ENCODE measurements at regions not wholly inside any gene's neighbourhood (a gene's known extent, or its start where the extent isn't known, plus 50 kb on each side); places are given as distances from the start of the nearest gene placed in this dataset.

DNA sequence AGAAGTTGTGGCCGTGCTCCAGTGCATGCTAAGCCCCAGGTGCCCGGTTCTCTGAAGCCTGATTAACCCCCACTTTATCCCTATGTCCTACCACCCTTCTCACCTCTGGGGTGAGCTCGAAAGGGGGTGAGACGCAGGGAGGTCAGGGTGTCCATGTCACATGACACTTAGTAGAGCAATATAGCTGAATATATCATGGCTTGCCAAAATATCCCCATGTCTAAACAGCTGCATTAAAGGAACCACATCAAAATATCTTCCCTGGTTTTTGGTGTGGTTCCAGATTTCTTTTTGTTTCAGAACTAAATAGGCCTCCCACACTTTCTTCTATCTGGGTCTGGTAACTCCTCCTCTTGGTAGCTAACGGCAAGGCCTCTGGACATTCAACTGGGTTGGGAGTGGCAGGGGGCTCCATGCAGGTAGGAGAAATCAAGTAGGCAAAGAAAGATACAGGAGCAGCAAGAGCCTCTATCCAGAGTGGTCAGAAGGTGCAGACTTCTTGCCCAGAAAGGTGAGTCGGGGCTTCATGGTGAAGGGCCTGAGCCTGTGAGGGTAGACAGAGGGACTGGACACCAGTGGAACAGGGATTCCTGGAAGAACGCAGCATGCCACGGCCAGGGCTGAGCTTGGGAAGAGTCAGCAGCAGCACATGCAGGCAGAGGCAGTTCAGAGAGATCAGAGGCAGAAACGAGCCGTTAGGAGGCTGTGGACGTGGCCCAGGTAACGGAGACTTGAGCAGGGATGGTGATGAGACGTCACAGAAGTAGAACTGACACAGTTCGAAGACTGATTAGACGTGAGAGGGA is 202.8 kb upstream of the DIO3 start:
- intact Hi-C loops (cut with micrococcal nuclease; ENCODE audit: unreplicated experiment), result no loop called here
- no peak for DNase-seq (ENCODE audit: low spot score)
- peaks cover 48% of the 10 kb centered on the region for H3K9me3 ChIP-seq (ENCODE audit: low read length)
- ChIA-PET POLR2A (interaction anchor here (0.9 to 2.0 kb wide), 4 partner anchors 9 to 10 kb away, joined by 3 to 4 read pairs (median 3); no protein-coding TSS in a partner anchor), CTCF (ENCODE audit: unreplicated experiment) (no interaction called here)
- H3K9me2 ChIP-seq (ENCODE audit: insufficient read depth, low read length), result no peaks in the 10 kb centered on the region
- H3K4me2 ChIP-seq (ENCODE audit: low read length), result peak overlapping the region; percentile 89
- H2AFZ ChIP-seq (ENCODE audit: low read length), result peak overlapping the region; percentile 21; the same call in 1 of the 2 replicates
- H3K4me3 ChIP-seq (ENCODE audit: low read depth, low read length, poor library complexity, severe bottlenecking), result peak overlapping the region; percentile 9
- no TSS peak for BruUV-seq (replicated peaks)
- peak overlapping the region; percentile 98 for H3K27ac ChIP-seq (ENCODE audit: low read depth, low read length, poor library complexity, severe bottlenecking)
- peaks cover 34% of the 10 kb centered on the region for H3K36me3 ChIP-seq (ENCODE audit: insufficient read depth, low read length)
- TF ChIP-seq, protein P1, sequence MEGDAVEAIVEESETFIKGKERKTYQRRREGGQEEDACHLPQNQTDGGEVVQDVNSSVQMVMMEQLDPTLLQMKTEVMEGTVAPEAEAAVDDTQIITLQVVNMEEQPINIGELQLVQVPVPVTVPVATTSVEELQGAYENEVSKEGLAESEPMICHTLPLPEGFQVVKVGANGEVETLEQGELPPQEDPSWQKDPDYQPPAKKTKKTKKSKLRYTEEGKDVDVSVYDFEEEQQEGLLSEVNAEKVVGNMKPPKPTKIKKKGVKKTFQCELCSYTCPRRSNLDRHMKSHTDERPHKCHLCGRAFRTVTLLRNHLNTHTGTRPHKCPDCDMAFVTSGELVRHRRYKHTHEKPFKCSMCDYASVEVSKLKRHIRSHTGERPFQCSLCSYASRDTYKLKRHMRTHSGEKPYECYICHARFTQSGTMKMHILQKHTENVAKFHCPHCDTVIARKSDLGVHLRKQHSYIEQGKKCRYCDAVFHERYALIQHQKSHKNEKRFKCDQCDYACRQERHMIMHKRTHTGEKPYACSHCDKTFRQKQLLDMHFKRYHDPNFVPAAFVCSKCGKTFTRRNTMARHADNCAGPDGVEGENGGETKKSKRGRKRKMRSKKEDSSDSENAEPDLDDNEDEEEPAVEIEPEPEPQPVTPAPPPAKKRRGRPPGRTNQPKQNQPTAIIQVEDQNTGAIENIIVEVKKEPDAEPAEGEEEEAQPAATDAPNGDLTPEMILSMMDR (conservative IDR thresholded peaks at IDR 0.05; ENCODE audit: low read length), result no peak
- TF ChIP-seq EZH2phosphoT487 (IDR thresholded peaks at IDR 0.05; ENCODE audit: borderline replicate concordance, low read depth, low read length), result no peak
- H3K79me2 ChIP-seq (ENCODE audit: insufficient read depth, low read depth, low read length), result no peaks in the 10 kb centered on the region
- no peaks in the 10 kb centered on the region for H4K20me1 ChIP-seq (ENCODE audit: insufficient read depth, low read length)
- H3K4me1 ChIP-seq (ENCODE audit: insufficient read depth, low read length, poor library complexity, severe bottlenecking), result peaks cover 61% of the 10 kb centered on the region

DNA sequence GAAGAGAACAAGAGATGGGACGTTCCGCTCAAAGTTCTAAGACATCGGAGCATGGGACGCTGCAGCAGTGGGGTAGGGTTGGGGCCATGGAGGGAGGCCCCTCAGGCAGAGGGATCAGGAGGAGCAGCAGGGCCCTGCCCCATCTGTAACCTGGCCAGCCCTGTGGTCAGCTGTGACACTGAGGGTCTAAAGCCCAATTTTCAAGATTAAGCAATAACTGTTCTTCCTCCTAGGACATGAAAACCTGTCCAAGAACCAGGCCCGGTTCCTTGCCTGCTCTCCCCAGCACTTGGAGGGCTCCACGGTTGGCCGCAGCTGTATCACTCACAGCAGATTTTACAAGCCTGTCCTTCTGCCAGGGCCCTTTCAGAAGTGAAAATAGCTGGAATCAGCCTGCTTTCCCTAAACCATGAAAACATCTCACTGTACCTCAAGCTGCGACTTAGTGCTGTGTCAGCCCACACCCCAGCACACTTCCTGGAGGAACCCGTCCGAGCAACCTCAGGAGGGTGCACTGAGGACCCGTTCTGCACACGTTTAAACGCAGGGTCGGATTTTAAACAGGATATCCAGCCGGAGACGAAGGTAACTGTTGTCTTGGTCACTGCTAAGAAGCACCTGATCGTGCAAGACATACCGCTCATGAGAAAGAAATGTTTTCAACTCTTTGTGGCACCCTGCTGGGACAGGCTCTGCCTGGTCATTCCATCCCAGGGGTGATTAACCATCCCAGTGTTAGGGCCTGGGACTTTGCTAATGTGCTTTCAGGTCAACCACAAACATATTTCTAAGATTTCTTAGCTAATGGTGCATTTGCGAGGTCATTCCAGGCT is 201.9 kb upstream of the DIO3 start:
- Histone ChIP-seq H2AFZ (ENCODE audit: low read length) (peak overlapping the region; percentile 38; the same call in 1 of the 2 replicates), H3K4me3 (ENCODE audit: low read depth, low read length, poor library complexity, severe bottlenecking) (peak overlapping the region; percentile 61), H3K27ac (ENCODE audit: low read depth, low read length, poor library complexity, severe bottlenecking) (peak overlapping the region; percentile 98), H3K36me3 (ENCODE audit: insufficient read depth, low read length) (peaks cover 33% of the 10 kb centered on the region), H4K20me1 (ENCODE audit: insufficient read depth, low read length) (no peaks in the 10 kb centered on the region), H3K4me1 (ENCODE audit: insufficient read depth, low read length, poor library complexity, severe bottlenecking) (peaks cover 70% of the 10 kb centered on the region), H3K9me3 (ENCODE audit: low read length) (peaks cover 39% of the 10 kb centered on the region), H3K79me2 (ENCODE audit: insufficient read depth, low read depth, low read length) (no peaks in the 10 kb centered on the region), H3K4me2 (ENCODE audit: low read length) (peak overlapping the region; percentile 89), H3K9me2 (ENCODE audit: insufficient read depth, low read length) (no peaks in the 10 kb centered on the region)
- peak; percentile 75 for DNase-seq (ENCODE audit: low spot score)
- ChIA-PET POLR2A (interaction anchor here (1.0 kb wide), 1 partner anchor 9 kb away, joined by 3 read pairs; no protein-coding TSS in a partner anchor), CTCF (ENCODE audit: unreplicated experiment) (no interaction called here)
- TF ChIP-seq, protein P1 (conservative IDR thresholded peaks at IDR 0.05; ENCODE audit: low read length), result no peak
- TF ChIP-seq EZH2phosphoT487 (IDR thresholded peaks at IDR 0.05; ENCODE audit: borderline replicate concordance, low read depth, low read length), result no peak
- BruUV-seq (replicated peaks), result TSS peak; percentile 95
- intact Hi-C loops (cut with micrococcal nuclease; ENCODE audit: unreplicated experiment), result loop anchor here (2.0 to 10.0 kb wide), 4 partner anchors 89 to 518 kb away; partner anchors contain the start of gene DIO3

Measured in OCI-LY7 (cell line).